LNCaP clone FGC (cell line): ENCODE measurements at regions not wholly inside any gene's neighbourhood (a gene's known extent, or its start where the extent isn't known, plus 50 kb on each side); places are given as distances from the start of the nearest gene placed in this dataset.

Source experiments
- DNase-seq: peaks from one replicate; pipeline ENCODE4 v3.0.0-alpha.2; 2011; ENCODE audit warnings: low read depth
- H3K4me3 ChIP-seq: 2 replicates; pipeline ENCODE4 v1.5.1; 2011; ENCODE audit warnings: mild to moderate bottlenecking, low read depth, low read length, control low read depth
- TF ChIP-seq, protein P1 (sequence below): IDR thresholded peaks from 2 replicates; pipeline ENCODE4 v1.5.1; 2012; ENCODE audit warnings: mild to moderate bottlenecking; ENCODE audit not compliant: control insufficient read depth, insufficient read depth; ENCODE audit errors: extremely low read depth

- H3K4me3 ChIP-seq, result no peak overlapping the region
- TF ChIP-seq, protein P1, sequence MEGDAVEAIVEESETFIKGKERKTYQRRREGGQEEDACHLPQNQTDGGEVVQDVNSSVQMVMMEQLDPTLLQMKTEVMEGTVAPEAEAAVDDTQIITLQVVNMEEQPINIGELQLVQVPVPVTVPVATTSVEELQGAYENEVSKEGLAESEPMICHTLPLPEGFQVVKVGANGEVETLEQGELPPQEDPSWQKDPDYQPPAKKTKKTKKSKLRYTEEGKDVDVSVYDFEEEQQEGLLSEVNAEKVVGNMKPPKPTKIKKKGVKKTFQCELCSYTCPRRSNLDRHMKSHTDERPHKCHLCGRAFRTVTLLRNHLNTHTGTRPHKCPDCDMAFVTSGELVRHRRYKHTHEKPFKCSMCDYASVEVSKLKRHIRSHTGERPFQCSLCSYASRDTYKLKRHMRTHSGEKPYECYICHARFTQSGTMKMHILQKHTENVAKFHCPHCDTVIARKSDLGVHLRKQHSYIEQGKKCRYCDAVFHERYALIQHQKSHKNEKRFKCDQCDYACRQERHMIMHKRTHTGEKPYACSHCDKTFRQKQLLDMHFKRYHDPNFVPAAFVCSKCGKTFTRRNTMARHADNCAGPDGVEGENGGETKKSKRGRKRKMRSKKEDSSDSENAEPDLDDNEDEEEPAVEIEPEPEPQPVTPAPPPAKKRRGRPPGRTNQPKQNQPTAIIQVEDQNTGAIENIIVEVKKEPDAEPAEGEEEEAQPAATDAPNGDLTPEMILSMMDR, result no peak
- no peak for DNase-seq
Measured at GRCh38 chr2:181114021-181114420, 133.6 kb downstream of the UBE2E3 start.

GRCh38 chr2:181116261-181116660 is 135.9 kb downstream of the UBE2E3 start:
- no peak for DNase-seq
- TF ChIP-seq, protein P1, result no peak

GRCh38 chr2:181117206-181117925 is 137.0 kb downstream of the UBE2E3 start:
- DNase-seq, result no peak
- TF ChIP-seq, protein P1, result no peak
- H3K4me3 ChIP-seq, result no peak overlapping the region

More at GRCh38 chr2:181116261-181116660, 135.9 kb downstream of the UBE2E3 start:
- H3K4me3 ChIP-seq, result no peak overlapping the region

GRCh38 chr2:181120625-181121024 is 140.2 kb downstream of the UBE2E3 start:
- TF ChIP-seq, protein P1, result no peak
- DNase-seq, result no peak
- H3K4me3 ChIP-seq, result no peak overlapping the region

DNA sequence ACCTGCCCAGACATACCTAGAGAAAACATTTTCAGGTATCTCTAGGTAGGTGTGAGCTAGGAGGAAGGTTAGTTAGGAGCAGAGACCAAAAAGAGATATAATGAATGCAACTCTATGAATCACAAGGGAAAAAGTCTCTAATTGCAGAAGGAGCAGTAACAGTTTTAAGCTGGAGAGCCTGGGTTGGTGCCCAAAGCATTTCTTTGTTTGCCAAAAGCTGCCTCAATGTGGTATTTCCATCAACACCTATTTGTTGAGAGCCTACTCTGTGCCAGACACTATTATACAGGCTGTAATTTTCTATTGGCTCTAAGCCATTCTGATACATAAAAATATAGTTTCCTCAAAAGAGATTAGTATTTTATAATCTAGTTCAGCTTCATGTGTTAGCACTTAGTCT is 141.6 kb downstream of the UBE2E3 start:
- DNase-seq, result no peak

DNA sequence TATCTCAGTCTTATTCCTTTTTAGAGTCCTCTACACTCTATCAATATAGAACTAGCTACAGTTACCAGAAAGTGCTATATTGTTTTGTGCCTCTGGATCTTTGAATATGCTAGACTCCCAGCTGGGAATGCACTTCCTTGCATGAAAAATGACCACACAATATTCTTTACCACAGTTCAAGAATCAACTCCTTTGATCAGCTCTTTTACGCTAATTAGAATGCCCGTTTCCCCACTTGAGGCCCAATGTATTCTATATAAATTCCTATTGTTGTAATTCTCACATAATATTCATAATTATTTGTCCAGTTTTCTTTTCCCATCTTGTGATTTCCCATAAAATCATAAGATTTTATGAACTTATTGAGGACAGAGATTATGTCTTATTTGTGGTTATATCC is 142.2 kb downstream of the UBE2E3 start:
- no peak overlapping the region for H3K4me3 ChIP-seq
- TF ChIP-seq, protein P1, result no peak
- DNase-seq, result no peak

More for the DNA sequence above, 141.6 kb downstream of the UBE2E3 start:
- TF ChIP-seq, protein P1, result no peak
- no peak overlapping the region for H3K4me3 ChIP-seq

- TF ChIP-seq, protein P1, result no peak
- no peak overlapping the region for H3K4me3 ChIP-seq
- DNase-seq, result no peak
Measured at GRCh38 chr2:181123798-181124231, 143.4 kb downstream of the UBE2E3 start.
